H1 (cell line): ENCODE measurements at regions not wholly inside any gene's neighbourhood (a gene's known extent, or its start where the extent isn't known, plus 50 kb on each side); places are given as distances from the start of the nearest gene placed in this dataset.

Experiments used
- CTCF ChIA-PET: fragments of 300-600 bp; sonication (Branson Sonifier 250); formaldehyde crosslinking; loops from one replicate; lab custom pipeline; 2021; ENCODE audit not compliant: partially characterized antibody; lab: Charles Lee
- POLR2A ChIA-PET: fragments of 300-600 bp; sonication (Branson Sonifier 250); formaldehyde crosslinking; loops from one replicate; lab custom pipeline; 2021; ENCODE audit warnings: inconsistent platforms; ENCODE audit not compliant: partially characterized antibody; lab: Charles Lee
- DNase-seq, 2 experiments: peaks; one replicate each; pipeline versions ENCODE4 v3.0.0 to v3.0.0-alpha.2; 2010 to 2022; ENCODE audit warnings: low spot score in 2 of 2, low read depth in 1 of 2, mixed read lengths in 1 of 2
- FAIRE-seq: peaks from 2 replicates; lab custom pipeline; 2011; peaks lifted over from hg19 to GRCh38; lab: Jason Lieb, UNC
- H2AFZ ChIP-seq: 2 replicates; pipeline ENCODE4 v1.8.1; 2012; ENCODE audit warnings: low read length, inconsistent platforms
- H2AK5ac ChIP-seq: 2 replicates; pipeline ENCODE4 v1.6.1; 2013; ENCODE audit warnings: low read depth, low read length
- H2BK120ac ChIP-seq: replicated peaks from 2 replicates; pipeline ENCODE3; 2013; ENCODE audit warnings: low read depth, low read length, inconsistent platforms
- H2BK12ac ChIP-seq: 2 replicates; pipeline ENCODE4 v1.6.1; 2013; ENCODE audit warnings: low read depth, low read length
- H2BK15ac ChIP-seq: 2 replicates; pipeline ENCODE4 v1.6.1; 2013; ENCODE audit warnings: low read length
- H2BK20ac ChIP-seq: 2 replicates; pipeline ENCODE4 v1.6.1; 2013; ENCODE audit warnings: low read length
- H2BK5ac ChIP-seq: 2 replicates; pipeline ENCODE4 v1.6.1; 2013; ENCODE audit warnings: low read depth, low read length
- H3K14ac ChIP-seq: 2 replicates; pipeline ENCODE4 v1.6.1; 2013; ENCODE audit warnings: inconsistent platforms; ENCODE audit not compliant: insufficient read length
- H3K18ac ChIP-seq: 2 replicates; pipeline ENCODE4 v1.6.1; 2013; ENCODE audit warnings: low read length; ENCODE audit errors: extremely low read depth
- H3K23ac ChIP-seq: 2 replicates; pipeline ENCODE4 v1.6.1; 2013; ENCODE audit warnings: inconsistent platforms; ENCODE audit not compliant: insufficient read length
- H3K23me2 ChIP-seq: 2 replicates; pipeline ENCODE4 v1.6.1; 2013; ENCODE audit warnings: low read depth, low read length
- H3K27ac ChIP-seq: 2 replicates; pipeline ENCODE4 v1.6.1; 2011; ENCODE audit warnings: low read depth, low read length, inconsistent platforms
- H3K27me3 ChIP-seq, 4 experiments: replicated peaks in 1 of 4; 1 replicate in 1 of 4; 2 replicates in 3 of 4; pipeline versions ENCODE4 v1.6.1 to v1.8.1; 2011 to 2013; ENCODE audit warnings: low read length in 3 of 4, mild to moderate bottlenecking in 3 of 4, inconsistent platforms in 2 of 4, mixed read lengths in 2 of 4, moderate library complexity in 1 of 4; ENCODE audit not compliant: control insufficient read depth in 3 of 4, insufficient read depth in 3 of 4; ENCODE audit errors: extremely low read depth in 1 of 4
- H3K36me3 ChIP-seq, 4 experiments: 2 replicates each; pipeline versions ENCODE4 v1.6.1 to v1.8.1; 2011 to 2013; ENCODE audit warnings: mild to moderate bottlenecking in 4 of 4, low read length in 3 of 4, moderate library complexity in 2 of 4, control low read depth in 1 of 4, inconsistent platforms in 1 of 4; ENCODE audit not compliant: insufficient read depth in 4 of 4, control insufficient read depth in 2 of 4
- H3K4ac ChIP-seq: replicated peaks from 2 replicates; pipeline ENCODE3; 2013; ENCODE audit warnings: low read length, low read depth, mixed read lengths, inconsistent platforms; ENCODE audit not compliant: insufficient read length
- H3K4me1 ChIP-seq, 4 experiments: replicated peaks in 1 of 4; 1 replicate in 1 of 4; 2 replicates in 3 of 4; pipeline versions ENCODE4 v1.6.1 to v1.8.1; 2011 to 2013; ENCODE audit warnings: low read length in 3 of 4, inconsistent platforms in 2 of 4, mixed read lengths in 1 of 4; ENCODE audit not compliant: insufficient read depth in 4 of 4, control insufficient read depth in 3 of 4
- H3K4me2 ChIP-seq, 2 experiments: 2 replicates each; pipeline versions ENCODE4 v1.6.1 to v1.8.1; 2011 to 2013; ENCODE audit warnings: low read depth in 2 of 2, low read length in 2 of 2, control low read depth in 1 of 2, inconsistent platforms in 1 of 2, mild to moderate bottlenecking in 1 of 2; ENCODE audit not compliant: insufficient read depth in 1 of 2
- H3K4me3 ChIP-seq, 4 experiments: fragments of 200-600, 300-600 bp in 1 of 4; sonication (generic), shearing (Covaris generic), sonication (Bioruptor Twin) in 1 of 4; 2 replicates each; pipeline versions ENCODE4 v1.5.1 to v1.8.1; 2011 to 2016; ENCODE audit warnings: low read length in 4 of 4, low read depth in 3 of 4, control low read depth in 2 of 4, inconsistent platforms in 2 of 4, mild to moderate bottlenecking in 2 of 4, mixed read lengths in 1 of 4, moderate library complexity in 1 of 4; ENCODE audit not compliant: insufficient read depth in 2 of 4; ENCODE audit errors: extremely low read depth in 1 of 4
- H3K56ac ChIP-seq: replicated peaks from 2 replicates; pipeline ENCODE3; 2013; ENCODE audit warnings: low read depth, mild to moderate bottlenecking, mixed read lengths, low read length, inconsistent platforms; ENCODE audit not compliant: insufficient read length
- H3K79me1 ChIP-seq: 2 replicates; pipeline ENCODE4 v1.6.1; 2013; ENCODE audit warnings: low read depth, low read length, control low read depth
- H3K79me2 ChIP-seq, 2 experiments: 2 replicates each; pipeline versions ENCODE4 v1.6.1 to v1.8.1; 2012 to 2013; ENCODE audit warnings: low read length in 2 of 2, mild to moderate bottlenecking in 2 of 2, inconsistent platforms in 1 of 2; ENCODE audit not compliant: insufficient read depth in 2 of 2, control insufficient read depth in 1 of 2
- H3K9ac ChIP-seq, 4 experiments: replicated peaks in 1 of 4; 1 replicate in 1 of 4; 2 replicates in 3 of 4; pipeline versions ENCODE4 v1.6.1 to v1.8.1; 2011 to 2013; ENCODE audit warnings: low read depth in 3 of 4, low read length in 3 of 4, control low read depth in 2 of 4, mild to moderate bottlenecking in 2 of 4, moderate library complexity in 2 of 4, inconsistent platforms in 1 of 4; ENCODE audit errors: extremely low read depth in 1 of 4
- H3K9me3 ChIP-seq, 2 experiments: 2 replicates each; pipeline versions ENCODE4 v1.6.1 to v1.8.1; 2012 to 2013; ENCODE audit warnings: mild to moderate bottlenecking in 2 of 2, moderate library complexity in 2 of 2, control low read depth in 1 of 2, inconsistent platforms in 1 of 2, low read depth in 1 of 2, low read length in 1 of 2, mixed read lengths in 1 of 2; ENCODE audit not compliant: insufficient read depth in 2 of 2
- H4K20me1 ChIP-seq, 2 experiments: replicated peaks in 1 of 2; 2 replicates each; pipeline versions ENCODE3 to v1.8.1; 2011 to 2013; ENCODE audit warnings: inconsistent platforms in 2 of 2, low read length in 2 of 2, mild to moderate bottlenecking in 1 of 2; ENCODE audit not compliant: insufficient read depth in 2 of 2, control insufficient read depth in 1 of 2
- H4K5ac ChIP-seq: 2 replicates; pipeline ENCODE4 v1.6.1; 2013; ENCODE audit warnings: low read length, low read depth, mixed read lengths, inconsistent platforms; ENCODE audit not compliant: insufficient read length
- H4K8ac ChIP-seq: 2 replicates; pipeline ENCODE4 v1.8.0; 2013; ENCODE audit warnings: mild to moderate bottlenecking, moderate library complexity, low read length, inconsistent platforms; ENCODE audit not compliant: insufficient read depth; ENCODE audit errors: extremely low read depth
- H4K91ac ChIP-seq: replicated peaks from 2 replicates; pipeline ENCODE3; 2013; ENCODE audit warnings: low read length, mixed read lengths, inconsistent platforms; ENCODE audit not compliant: insufficient read length
- BRCA1 ChIP-seq: IDR thresholded peaks from 2 replicates; pipeline ENCODE4 v1.6.1; 2012; ENCODE audit warnings: low read depth, low read length, improper control_type of control experiment
- CHD2 ChIP-seq: IDR thresholded peaks from 2 replicates; pipeline ENCODE4 v1.6.1; 2012; ENCODE audit warnings: low read length, improper control_type of control experiment
- HDAC2 ChIP-seq, 2 experiments: fragments of 300-600 bp in 1 of 2; sonication (generic) in 1 of 2; IDR thresholded peaks; 2 replicates each; pipeline ENCODE4 v1.6.1; 2011 to 2012; ENCODE audit warnings: low read depth in 2 of 2, low read length in 2 of 2, mild to moderate bottlenecking in 2 of 2, moderate library complexity in 2 of 2, borderline replicate concordance in 1 of 2, inconsistent platforms in 1 of 2
- NANOG ChIP-seq: IDR thresholded peaks from 2 replicates; pipeline ENCODE4 v1.6.1; 2011; ENCODE audit warnings: low read length, low read depth, mild to moderate bottlenecking, inconsistent platforms; ENCODE audit not compliant: insufficient read depth, poor library complexity, severe bottlenecking
- NRF1 ChIP-seq: IDR thresholded peaks from 2 replicates; pipeline ENCODE4 v1.6.1; 2011; ENCODE audit warnings: mild to moderate bottlenecking, low read depth, low read length, improper control_type of control experiment
- SIN3A ChIP-seq, 2 experiments: IDR thresholded peaks in 1 of 2; conservative IDR thresholded peaks in 1 of 2; 2 replicates each; pipeline ENCODE4 v1.6.1; 2011 to 2012; ENCODE audit warnings: low read length in 2 of 2, improper control_type of control experiment in 1 of 2, low read depth in 1 of 2, mild to moderate bottlenecking in 1 of 2
- SP1 ChIP-seq: IDR thresholded peaks from 2 replicates; pipeline ENCODE4 v1.6.1; 2011; ENCODE audit warnings: low read depth, low read length
- TAF7 ChIP-seq: optimal IDR thresholded peaks from 2 replicates; pipeline ENCODE3; 2011; ENCODE audit warnings: low read depth, mild to moderate bottlenecking, inconsistent platforms, low read length, moderate library complexity, borderline replicate concordance
- TCF12 ChIP-seq: IDR thresholded peaks from 2 replicates; pipeline ENCODE4 v1.6.1; 2011; ENCODE audit warnings: low read depth, mild to moderate bottlenecking, low read length
- TEAD4 ChIP-seq: IDR thresholded peaks from 2 replicates; pipeline ENCODE4 v1.6.1; 2012; ENCODE audit warnings: low read depth, low read length, inconsistent platforms, mixed read lengths
- WGBS, 2 experiments: shearing (Covaris generic) in 1 of 2; methylation state at CpG; one replicate each; pipeline versions ENCODE4 v1.1.6 to v1.1.7; 2013 to 2015; ENCODE audit warnings: low lambda C conversion rate in 2 of 2, mixed read lengths in 2 of 2, inconsistent platforms in 1 of 2, low coverage in 1 of 2, missing lambda C conversion rate in 1 of 2; ENCODE audit not compliant: insufficient replicate concordance in 2 of 2, insufficient coverage in 1 of 2, insufficient read length in 1 of 2; ENCODE audit errors: extremely low coverage in 1 of 2, missing lambda C conversion rate in 1 of 2; 5-methylcytosine and 5-hydroxymethylcytosine counted together

GRCh38 chr21:27495836-27496235 is 528.9 kb upstream of the ADAMTS5 start:
- no peak overlapping the region for H3K23ac ChIP-seq
- no peaks in the 10 kb centered on the region for H4K20me1 ChIP-seq
- H3K56ac ChIP-seq, result no peak overlapping the region
- no peak overlapping the region for H3K27ac ChIP-seq
- no peak overlapping the region for H2BK12ac ChIP-seq
- no peak overlapping the region for H2BK15ac ChIP-seq
- TF ChIP-seq SIN3A (conservative IDR thresholded peaks at IDR 0.05 in 1 of 2, IDR thresholded peaks at IDR 0.05 in 1 of 2; ENCODE audit: low read depth in 1 of 2, low read length in 2 of 2) (no peak), NRF1 (no peak), CHD2 (no peak), TCF12 (no peak), TEAD4 (no peak), TAF7 (no peak), SP1 (no peak), HDAC2 (IDR thresholded peaks at IDR 0.05; ENCODE audit: borderline replicate concordance in 1 of 2, low read depth in 2 of 2, low read length in 2 of 2) (no peak), BRCA1 (no peak), NANOG (no peak)
- no peak overlapping the region for H2BK20ac ChIP-seq
- H3K14ac ChIP-seq, result no peak overlapping the region
- WGBS, 2 experiments, result 92% methylated on average over 1 of the region's 1 CpG; no CpG with 5 or more reads in 1 of the 2 experiments
- no peaks in the 10 kb centered on the region for H3K27me3 ChIP-seq
- H2AFZ ChIP-seq, result peak overlapping the region; percentile 9; the same call in 1 of the 2 replicates
- no peak overlapping the region for H2BK120ac ChIP-seq
- POLR2A ChIA-PET, result no interaction called here
- no peaks in the 10 kb centered on the region for H3K36me3 ChIP-seq
- CTCF ChIA-PET, result interaction anchor here (0.6 kb wide), 2 partner anchors 136 to 519 kb away, joined by 3 to 5 read pairs; no protein-coding TSS in a partner anchor
- no peak for DNase-seq
- H3K9ac ChIP-seq, result no peak overlapping the region
- no peaks in the 10 kb centered on the region for H3K79me1 ChIP-seq
- no peak overlapping the region for H2BK5ac ChIP-seq
- H3K4me3 ChIP-seq, result no peak overlapping the region
- no peaks in the 10 kb centered on the region for H3K9me3 ChIP-seq
- no peak overlapping the region for H4K5ac ChIP-seq
- no peak overlapping the region for H3K18ac ChIP-seq
- no peak overlapping the region for H3K4ac ChIP-seq
- no peak for FAIRE-seq
- no peaks in the 10 kb centered on the region for H3K79me2 ChIP-seq
- H3K4me2 ChIP-seq, result no peak overlapping the region
- H4K8ac ChIP-seq, result no peak overlapping the region
- no peaks in the 10 kb centered on the region for H3K4me1 ChIP-seq
- H2AK5ac ChIP-seq, result no peak overlapping the region
- no peak overlapping the region for H4K91ac ChIP-seq
- no peaks in the 10 kb centered on the region for H3K23me2 ChIP-seq
